ENCODE measurements at regions not wholly inside any gene's neighbourhood (a gene's known extent, or its start where the extent isn't known, plus 50 kb on each side); places are given as distances from the start of the nearest gene placed in this dataset.

- H3K9me2 ChIP-seq (ENCODE audit: insufficient read depth, low read length) = no peaks in the 10 kb centered on the region
- no TSS peak for BruUV-seq (replicated peaks)
- no peak overlapping the region for H2AFZ ChIP-seq (ENCODE audit: low read length)
- no peak overlapping the region for H3K4me2 ChIP-seq (ENCODE audit: low read length)
- no peaks in the 10 kb centered on the region for H4K20me1 ChIP-seq (ENCODE audit: insufficient read depth, low read length)
- H3K79me2 ChIP-seq (ENCODE audit: insufficient read depth, low read depth, low read length) = no peaks in the 10 kb centered on the region
- no peak overlapping the region for H3K4me3 ChIP-seq (ENCODE audit: low read depth, low read length, poor library complexity, severe bottlenecking)
- no peak for DNase-seq (ENCODE audit: low spot score)
- ChIA-PET POLR2A (interaction anchor here (1.5 kb wide), 1 partner anchor 8 kb away, joined by 3 read pairs; no protein-coding TSS in a partner anchor), CTCF (ENCODE audit: unreplicated experiment) (no interaction called here)
- no peaks in the 10 kb centered on the region for H3K4me1 ChIP-seq (ENCODE audit: insufficient read depth, low read length, poor library complexity, severe bottlenecking)
- H3K9me3 ChIP-seq (ENCODE audit: low read length) = no peaks in the 10 kb centered on the region
- no peaks in the 10 kb centered on the region for H3K36me3 ChIP-seq (ENCODE audit: insufficient read depth, low read length)
- intact Hi-C loops (cut with micrococcal nuclease; ENCODE audit: unreplicated experiment) = no loop called here
- no peak overlapping the region for H3K27ac ChIP-seq (ENCODE audit: low read depth, low read length, poor library complexity, severe bottlenecking)
- TF ChIP-seq EZH2phosphoT487 (IDR thresholded peaks at IDR 0.05; ENCODE audit: borderline replicate concordance, low read depth, low read length) (no peak), CTCF (conservative IDR thresholded peaks at IDR 0.05; ENCODE audit: low read length) (no peak)
Measured at GRCh38 chr4:31126881-31127398, 406.8 kb downstream of the PCDH7 start.

- Histone ChIP-seq H3K4me1 (ENCODE audit: insufficient read depth, low read length, poor library complexity, severe bottlenecking) (no peaks in the 10 kb centered on the region), H3K9me2 (ENCODE audit: insufficient read depth, low read length) (no peaks in the 10 kb centered on the region), H3K9me3 (ENCODE audit: low read length) (no peaks in the 10 kb centered on the region), H4K20me1 (ENCODE audit: insufficient read depth, low read length) (no peaks in the 10 kb centered on the region), H2AFZ (ENCODE audit: low read length) (no peak overlapping the region), H3K27ac (ENCODE audit: low read depth, low read length, poor library complexity, severe bottlenecking) (no peak overlapping the region), H3K4me3 (ENCODE audit: low read depth, low read length, poor library complexity, severe bottlenecking) (no peak overlapping the region), H3K79me2 (ENCODE audit: insufficient read depth, low read depth, low read length) (no peaks in the 10 kb centered on the region), H3K36me3 (ENCODE audit: insufficient read depth, low read length) (no peaks in the 10 kb centered on the region), H3K4me2 (ENCODE audit: low read length) (no peak overlapping the region)
- TF ChIP-seq CTCF (conservative IDR thresholded peaks at IDR 0.05; ENCODE audit: low read length) = no peak
- TF ChIP-seq EZH2phosphoT487 (IDR thresholded peaks at IDR 0.05; ENCODE audit: borderline replicate concordance, low read depth, low read length) = no peak
- intact Hi-C loops (cut with micrococcal nuclease; ENCODE audit: unreplicated experiment) = no loop called here
- DNase-seq (ENCODE audit: low spot score) = no peak
- POLR2A ChIA-PET = interaction anchor here (0.6 kb wide), 1 partner anchor 94 kb away, joined by 3 read pairs; no protein-coding TSS in a partner anchor
- CTCF ChIA-PET (ENCODE audit: unreplicated experiment) = no interaction called here
- BruUV-seq (replicated peaks) = no TSS peak
Measured at GRCh38 chr4:31130930-31131329, 410.8 kb downstream of the PCDH7 start.

GRCh38 chr4:31134720-31135119, 414.6 kb downstream of the PCDH7 start:
- CTCF ChIA-PET (ENCODE audit: unreplicated experiment) = no interaction called here
- Histone ChIP-seq H3K27ac (ENCODE audit: low read depth, low read length, poor library complexity, severe bottlenecking) (no peak overlapping the region), H2AFZ (ENCODE audit: low read length) (no peak overlapping the region), H3K4me2 (ENCODE audit: low read length) (no peak overlapping the region), H3K9me2 (ENCODE audit: insufficient read depth, low read length) (no peaks in the 10 kb centered on the region), H3K36me3 (ENCODE audit: insufficient read depth, low read length) (no peaks in the 10 kb centered on the region), H3K79me2 (ENCODE audit: insufficient read depth, low read depth, low read length) (no peaks in the 10 kb centered on the region), H3K4me3 (ENCODE audit: low read depth, low read length, poor library complexity, severe bottlenecking) (no peak overlapping the region), H3K9me3 (ENCODE audit: low read length) (no peaks in the 10 kb centered on the region), H4K20me1 (ENCODE audit: insufficient read depth, low read length) (no peaks in the 10 kb centered on the region), H3K4me1 (ENCODE audit: insufficient read depth, low read length, poor library complexity, severe bottlenecking) (no peaks in the 10 kb centered on the region)
- BruUV-seq (replicated peaks) = no TSS peak
- TF ChIP-seq CTCF (conservative IDR thresholded peaks at IDR 0.05; ENCODE audit: low read length) (no peak), EZH2phosphoT487 (IDR thresholded peaks at IDR 0.05; ENCODE audit: borderline replicate concordance, low read depth, low read length) (no peak)
- POLR2A ChIA-PET = no interaction called here
- intact Hi-C loops (cut with micrococcal nuclease; ENCODE audit: unreplicated experiment) = no loop called here
- no peak for DNase-seq (ENCODE audit: low spot score)
